ENCODE measurements at regions not wholly inside any gene's neighbourhood (a gene's known extent, or its start where the extent isn't known, plus 50 kb on each side); places are given as distances from the start of the nearest gene placed in this dataset.

DNA sequence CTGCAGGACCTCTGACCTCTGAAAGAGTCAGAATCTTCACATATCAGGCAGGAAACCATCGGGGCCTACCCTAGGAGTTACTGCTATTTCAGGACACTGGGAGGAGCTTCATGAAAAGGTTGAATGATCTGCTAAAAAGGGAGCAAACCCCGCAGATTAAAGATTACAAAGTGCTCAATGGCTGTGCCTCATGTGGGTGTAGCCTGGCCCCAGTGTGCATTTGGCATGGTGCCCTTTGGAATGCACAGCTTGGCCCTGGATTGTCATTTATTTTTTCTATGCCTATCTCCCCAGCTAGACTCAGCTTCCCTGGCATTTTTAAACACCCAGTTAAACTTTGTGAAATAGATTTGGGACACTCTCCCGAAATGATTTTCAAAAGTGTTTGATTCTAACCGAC is 368.5 kb upstream of the SPTLC3 start (continued):
- no peak for TF ChIP-seq ZNF398 (CRISPR knock-in tag; IDR thresholded peaks at IDR 0.05)
- no peak for TF ChIP-seq HMBOX1 (IDR thresholded peaks at IDR 0.05)
- no peak for TF ChIP-seq KDM5B (IDR thresholded peaks at IDR 0.05; ENCODE audit: insufficient replicate concordance, low read depth, low read length)
- TF ChIP-seq PHF8 (IDR thresholded peaks at IDR 0.05; ENCODE audit: borderline replicate concordance, low read length), result no peak

GRCh38 chr20:12641619-12642018 is 367.2 kb upstream of the SPTLC3 start:
- ATAC-seq (no peak), FAIRE-seq (no peak), DNase-seq (ENCODE audit: extremely low read depth in 1 of 4, low spot score in 3 of 4) (no peak)
- Histone ChIP-seq H3K79me2 (ENCODE audit: control insufficient read depth, insufficient read depth, low read length) (no peaks in the 10 kb centered on the region), H3K9me3 (replicated peaks; ENCODE audit: control insufficient read depth, insufficient read depth, low read depth, low read length) (no peaks in the 10 kb centered on the region), H3K9ac (ENCODE audit: insufficient read depth in 1 of 2, low read depth in 2 of 2, low read length in 2 of 2) (no peak overlapping the region), H3K9me1 (ENCODE audit: control insufficient read depth, insufficient read depth, low read length) (no peaks in the 10 kb centered on the region), H2AFZ (ENCODE audit: low read depth, low read length) (no peak overlapping the region), H3K4me2 (ENCODE audit: insufficient read depth, low read length) (no peak overlapping the region), H3K4me1 (replicated peaks in 1 of 2; ENCODE audit: control insufficient read depth in 2 of 2, insufficient read depth in 2 of 2, low read length in 2 of 2) (no peaks in the 10 kb centered on the region), H4K20me1 (replicated peaks; ENCODE audit: control insufficient read depth, insufficient read depth, low read length) (no peaks in the 10 kb centered on the region), H3K27ac (ENCODE audit: extremely low read depth, low read depth, low read length) (no peak overlapping the region), H3K4me3 (no peak overlapping the region), H3K36me3 (ENCODE audit: control insufficient read depth, insufficient read depth, low read length) (no peaks in the 10 kb centered on the region), H3K27me3 (ENCODE audit: control insufficient read depth in 2 of 2, insufficient read depth in 2 of 2, low read length in 2 of 2) (no peaks in the 10 kb centered on the region)
- ChIA-PET CTCF (ENCODE audit: low intra/inter-chr PET ratio) (no interaction called here), POLR2A (no interaction called here)
- intact Hi-C loops (cut with micrococcal nuclease) (no loop called here), in situ Hi-C loops (cut with MboI) (no loop called here)
- 0% methylated on average over 4 of the region's 4 CpGs for WGBS (ENCODE audit: insufficient coverage, low coverage, missing lambda C conversion rate)
- no TSS peak for BruUV-seq (replicated peaks)
- TF ChIP-seq RBM34 (IDR thresholded peaks at IDR 0.05; ENCODE audit: borderline replicate concordance, insufficient read depth, low read length) (no peak), TBP (optimal IDR thresholded peaks at IDR 0.05; ENCODE audit: low read depth, low read length) (no peak), ETS2 (tag; IDR thresholded peaks at IDR 0.05; ENCODE audit: borderline replicate concordance, poor library complexity, severe bottlenecking) (no peak), RBBP5 (IDR thresholded peaks at IDR 0.05; ENCODE audit: borderline replicate concordance, insufficient read depth, low read length, poor library complexity, severe bottlenecking) (no peak), KLF16 (IDR thresholded peaks at IDR 0.05) (no peak), ZNF146 (CRISPR knock-in tag; IDR thresholded peaks at IDR 0.05; ENCODE audit: unreplicated experiment) (no peak), TRIM24 (IDR thresholded peaks at IDR 0.05) (no peak)
- TF ChIP-seq, protein P1, sequence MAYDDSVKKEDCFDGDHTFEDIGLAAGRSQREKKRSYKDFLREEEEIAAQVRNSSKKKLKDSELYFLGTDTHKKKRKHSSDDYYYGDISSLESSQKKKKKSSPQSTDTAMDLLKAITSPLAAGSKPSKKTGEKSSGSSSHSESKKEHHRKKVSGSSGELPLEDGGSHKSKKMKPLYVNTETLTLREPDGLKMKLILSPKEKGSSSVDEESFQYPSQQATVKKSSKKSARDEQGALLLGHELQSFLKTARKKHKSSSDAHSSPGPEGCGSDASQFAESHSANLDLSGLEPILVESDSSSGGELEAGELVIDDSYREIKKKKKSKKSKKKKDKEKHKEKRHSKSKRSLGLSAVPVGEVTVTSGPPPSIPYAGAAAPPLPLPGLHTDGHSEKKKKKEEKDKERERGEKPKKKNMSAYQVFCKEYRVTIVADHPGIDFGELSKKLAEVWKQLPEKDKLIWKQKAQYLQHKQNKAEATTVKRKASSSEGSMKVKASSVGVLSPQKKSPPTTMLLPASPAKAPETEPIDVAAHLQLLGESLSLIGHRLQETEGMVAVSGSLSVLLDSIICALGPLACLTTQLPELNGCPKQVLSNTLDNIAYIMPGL (CRISPR knock-in tag; IDR thresholded peaks at IDR 0.05), result no peak
- TF ChIP-seq, protein P2, sequence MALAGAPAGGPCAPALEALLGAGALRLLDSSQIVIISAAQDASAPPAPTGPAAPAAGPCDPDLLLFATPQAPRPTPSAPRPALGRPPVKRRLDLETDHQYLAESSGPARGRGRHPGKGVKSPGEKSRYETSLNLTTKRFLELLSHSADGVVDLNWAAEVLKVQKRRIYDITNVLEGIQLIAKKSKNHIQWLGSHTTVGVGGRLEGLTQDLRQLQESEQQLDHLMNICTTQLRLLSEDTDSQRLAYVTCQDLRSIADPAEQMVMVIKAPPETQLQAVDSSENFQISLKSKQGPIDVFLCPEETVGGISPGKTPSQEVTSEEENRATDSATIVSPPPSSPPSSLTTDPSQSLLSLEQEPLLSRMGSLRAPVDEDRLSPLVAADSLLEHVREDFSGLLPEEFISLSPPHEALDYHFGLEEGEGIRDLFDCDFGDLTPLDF (CRISPR knock-in tag; IDR thresholded peaks at IDR 0.05), result no peak
- TF ChIP-seq, protein P3, sequence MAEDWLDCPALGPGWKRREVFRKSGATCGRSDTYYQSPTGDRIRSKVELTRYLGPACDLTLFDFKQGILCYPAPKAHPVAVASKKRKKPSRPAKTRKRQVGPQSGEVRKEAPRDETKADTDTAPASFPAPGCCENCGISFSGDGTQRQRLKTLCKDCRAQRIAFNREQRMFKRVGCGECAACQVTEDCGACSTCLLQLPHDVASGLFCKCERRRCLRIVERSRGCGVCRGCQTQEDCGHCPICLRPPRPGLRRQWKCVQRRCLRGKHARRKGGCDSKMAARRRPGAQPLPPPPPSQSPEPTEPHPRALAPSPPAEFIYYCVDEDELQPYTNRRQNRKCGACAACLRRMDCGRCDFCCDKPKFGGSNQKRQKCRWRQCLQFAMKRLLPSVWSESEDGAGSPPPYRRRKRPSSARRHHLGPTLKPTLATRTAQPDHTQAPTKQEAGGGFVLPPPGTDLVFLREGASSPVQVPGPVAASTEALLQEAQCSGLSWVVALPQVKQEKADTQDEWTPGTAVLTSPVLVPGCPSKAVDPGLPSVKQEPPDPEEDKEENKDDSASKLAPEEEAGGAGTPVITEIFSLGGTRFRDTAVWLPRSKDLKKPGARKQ (CRISPR knock-in tag; IDR thresholded peaks at IDR 0.05), result no peak
